Ammon's horn (tissue), 1 donor: ENCODE measurements at regions not wholly inside any gene's neighbourhood (a gene's known extent, or its start where the extent isn't known, plus 50 kb on each side); places are given as distances from the start of the nearest gene placed in this dataset.

Experiments used
- DNase-seq: peaks from one replicate; pipeline ENCODE4 v3.0.0-alpha.2; 2016; ENCODE audit warnings: low spot score

DNA sequence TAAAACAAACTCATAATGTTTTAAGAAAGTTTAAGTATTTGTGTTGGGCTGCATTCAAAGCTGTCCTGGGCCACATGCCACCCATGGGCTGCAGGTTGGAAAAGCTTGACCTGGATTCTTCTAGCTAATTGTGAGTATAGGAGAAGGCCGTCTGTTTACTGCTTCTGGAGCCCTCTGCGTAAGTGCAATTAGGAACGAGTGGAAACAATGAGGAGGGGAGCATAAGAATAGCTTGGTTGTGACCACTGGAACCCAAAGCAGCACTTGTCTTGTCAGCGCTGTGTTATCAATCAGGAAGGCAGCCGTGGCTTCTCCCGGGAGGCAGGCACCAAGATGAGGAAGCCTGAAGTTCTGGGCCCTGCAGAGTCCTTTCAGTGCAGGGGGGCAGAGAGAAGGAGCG is 110.4 kb upstream of the MBNL2 start:
- no peak for DNase-seq

DNA sequence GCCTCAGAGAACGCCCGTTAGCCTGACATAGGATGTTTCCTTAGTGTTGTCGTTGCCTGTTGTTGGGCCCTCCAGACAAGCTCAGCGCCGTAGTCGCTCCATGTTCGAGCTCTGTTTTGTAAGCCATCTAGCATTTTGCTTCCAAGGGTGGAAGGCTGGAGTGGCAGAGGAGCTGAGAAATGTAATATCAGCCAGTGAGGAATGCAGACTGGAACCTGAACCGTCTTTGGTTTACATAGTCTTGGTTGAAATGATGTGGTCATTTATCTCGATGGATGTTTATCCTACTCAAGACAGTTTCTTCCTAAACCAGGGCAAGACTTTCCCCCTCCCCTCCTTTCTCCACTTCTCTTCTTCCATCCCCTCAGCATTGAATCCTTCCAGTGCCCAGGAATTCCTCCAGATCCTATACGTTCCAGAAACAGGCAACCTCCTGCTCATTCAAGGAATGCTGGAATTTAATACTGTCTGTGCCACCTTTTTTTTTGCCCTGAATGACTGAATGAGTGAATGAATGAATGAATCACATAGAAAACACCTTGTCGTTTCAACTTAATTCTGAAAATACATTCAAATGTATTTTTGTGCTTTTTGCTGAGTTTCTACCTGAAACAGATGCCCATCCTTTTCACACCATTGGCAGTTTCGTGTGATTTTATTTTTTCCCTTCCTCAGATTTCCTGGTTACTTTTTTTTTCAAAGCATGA is 109.5 kb upstream of the MBNL2 start:
- no peak for DNase-seq

DNA sequence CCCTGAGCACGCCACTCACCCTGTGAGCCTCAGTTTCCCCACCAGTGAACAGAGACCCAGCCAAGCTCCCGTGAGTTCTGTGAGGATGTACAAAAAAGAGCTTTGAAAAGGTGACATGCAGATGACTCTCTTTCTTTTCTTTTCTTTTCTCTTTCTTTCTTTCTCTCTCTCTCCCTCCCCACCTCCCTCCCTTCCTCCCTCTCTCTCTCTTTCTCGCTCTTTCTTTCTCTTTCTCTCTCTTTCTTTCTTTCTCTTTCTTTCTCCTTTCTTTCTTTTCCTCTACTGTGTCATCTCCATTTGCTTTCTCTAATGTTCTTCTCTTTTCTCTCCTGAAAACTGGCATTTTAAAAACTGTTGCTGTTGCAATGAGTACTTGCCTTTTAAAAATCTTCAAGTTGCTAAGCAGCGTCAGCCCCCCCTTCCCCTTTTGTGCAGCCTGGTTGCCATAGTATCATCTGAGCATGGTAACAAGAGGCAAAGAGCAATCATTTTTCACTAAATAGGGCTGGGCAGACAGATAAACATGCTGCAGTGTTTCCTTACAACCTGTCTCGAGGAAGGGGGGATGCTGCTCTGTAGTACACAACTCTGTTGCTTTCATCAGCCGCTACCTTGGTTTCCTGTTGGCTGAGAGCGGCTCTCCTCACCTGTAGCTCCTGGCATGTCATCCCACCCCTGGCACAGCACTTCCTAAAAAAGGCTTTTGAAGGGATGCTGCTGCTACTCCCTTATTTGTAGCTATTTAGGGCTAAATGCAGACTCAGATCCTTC is 108.7 kb upstream of the MBNL2 start:
- DNase-seq: peak; percentile 80

DNA sequence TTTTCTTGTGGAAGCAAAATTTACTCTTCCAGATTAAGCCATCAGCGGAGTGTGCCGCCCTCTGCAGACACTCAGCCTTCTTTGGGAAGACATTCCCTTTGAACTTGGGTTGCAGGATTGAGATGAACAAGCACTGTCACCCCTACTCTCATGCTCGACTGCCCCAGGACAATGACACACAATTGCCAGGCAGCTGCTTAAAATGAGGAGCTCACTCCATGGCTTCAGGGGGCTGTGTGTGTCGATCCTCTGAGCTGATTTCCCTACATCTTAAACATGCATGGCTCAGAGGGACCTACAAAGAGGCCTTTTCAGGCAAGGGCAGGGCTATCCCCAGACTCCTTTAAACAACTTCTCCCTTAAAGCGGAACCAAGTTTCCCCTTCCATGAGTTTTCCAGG is 107.5 kb upstream of the MBNL2 start:
- DNase-seq: no peak

- DNase-seq: peak; percentile 62
These were observed 105.4 kb upstream of the MBNL2 start for GRCh38 chr13:97116754-97117153.

- no peak for DNase-seq
These were observed 104.7 kb upstream of the MBNL2 start for GRCh38 chr13:97117388-97117910.

GRCh38 chr13:97119943-97120342 is 102.2 kb upstream of the MBNL2 start:
- no peak for DNase-seq

GRCh38 chr13:97120346-97120745 is 101.8 kb upstream of the MBNL2 start:
- no peak for DNase-seq

GRCh38 chr13:97120976-97121375 is 101.2 kb upstream of the MBNL2 start:
- DNase-seq: no peak

- no peak for DNase-seq
These were observed 100.2 kb upstream of the MBNL2 start for GRCh38 chr13:97121894-97122293.

- DNase-seq: no peak
These were observed 99.6 kb upstream of the MBNL2 start for GRCh38 chr13:97122381-97122996.

GRCh38 chr13:97124206-97124605 is 97.9 kb upstream of the MBNL2 start:
- DNase-seq: no peak

- DNase-seq: peak; percentile 46
These were observed 97.0 kb upstream of the MBNL2 start for GRCh38 chr13:97124915-97125809.

- DNase-seq: no peak
These were observed 96.1 kb upstream of the MBNL2 start for GRCh38 chr13:97125810-97126738.

GRCh38 chr13:97127842-97128241 is 94.3 kb upstream of the MBNL2 start:
- DNase-seq: no peak

GRCh38 chr13:97130190-97130589 is 91.9 kb upstream of the MBNL2 start:
- DNase-seq: no peak

DNA sequence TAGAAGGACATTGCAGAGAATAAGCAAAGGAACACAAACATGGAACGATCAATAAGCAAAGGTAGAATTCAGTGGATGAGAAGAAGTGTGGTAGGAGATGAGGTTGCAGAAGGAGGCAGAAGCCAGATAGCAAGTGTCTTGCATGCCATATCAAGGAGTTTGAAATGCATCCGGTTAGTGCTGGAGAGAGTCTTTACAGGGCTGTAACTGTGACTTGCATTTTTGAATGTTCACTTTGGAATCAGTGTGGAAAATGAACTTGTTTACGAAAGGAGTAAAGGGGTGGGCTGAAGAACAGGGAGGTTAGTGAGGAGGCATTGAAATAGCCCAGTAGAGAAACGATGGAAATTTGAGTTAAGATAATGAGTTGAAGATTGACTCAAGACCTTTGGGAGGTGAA is 90.7 kb upstream of the MBNL2 start:
- no peak for DNase-seq

- DNase-seq: no peak
These were observed 88.6 kb upstream of the MBNL2 start for GRCh38 chr13:97133554-97133953.

GRCh38 chr13:97133955-97134354 is 88.2 kb upstream of the MBNL2 start:
- DNase-seq: no peak

- no peak for DNase-seq
These were observed 87.6 kb upstream of the MBNL2 start for GRCh38 chr13:97134364-97135095.
